NCI-H1048 (cell line): ENCODE measurements at regions not wholly inside any gene's neighbourhood (a gene's known extent, or its start where the extent isn't known, plus 50 kb on each side); places are given as distances from the start of the nearest gene placed in this dataset.
"Not testable (repeated sequence)": the region's sequence is repeated elsewhere in the genome, so short reads cannot be mapped to it uniquely, and the experiment has no call there.

ENCODE experiments used
- DNase-seq: peaks from one replicate; lab custom pipeline; 2025; lab: John Stamatoyannopoulos, UW

DNA sequence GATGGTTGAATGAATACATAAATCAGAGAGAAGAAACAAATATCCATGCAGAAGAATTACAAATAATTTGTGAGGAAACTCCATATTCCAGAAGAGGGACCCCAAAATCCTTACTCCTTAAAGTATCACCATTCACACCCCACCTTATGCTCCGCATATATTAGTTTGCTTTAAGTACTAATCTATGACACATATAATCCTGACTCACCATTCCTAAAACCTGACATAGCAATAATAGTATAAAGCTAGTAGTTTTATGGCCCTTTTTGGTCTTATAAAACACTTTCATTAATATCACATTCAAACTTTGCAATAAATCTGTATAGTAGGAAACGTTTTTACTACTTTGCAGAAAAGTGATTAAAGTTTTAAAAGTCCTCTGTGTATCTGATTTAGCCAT lies 719.0 kb upstream of the SLC39A10 start:
- no peak for DNase-seq

DNA sequence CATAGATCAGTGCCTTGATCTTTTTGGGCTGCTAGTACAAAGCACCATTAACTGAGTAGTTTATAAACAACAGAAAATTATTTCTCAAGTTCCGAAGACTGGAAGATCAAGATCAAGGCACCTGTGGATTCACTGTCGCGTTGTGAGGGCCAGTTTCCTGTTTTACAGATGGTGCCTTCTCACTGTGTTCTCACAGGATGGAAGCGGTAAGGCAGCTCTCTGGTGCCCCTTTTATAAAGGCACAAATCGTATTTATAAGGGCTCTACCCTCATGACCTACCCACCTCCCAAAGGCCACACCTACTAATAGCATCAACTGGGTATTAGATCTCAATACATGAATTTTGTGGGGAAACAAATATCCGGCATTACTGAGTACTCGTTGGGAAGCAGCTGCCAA lies 729.5 kb upstream of the SLC39A10 start:
- DNase-seq: no peak

DNA sequence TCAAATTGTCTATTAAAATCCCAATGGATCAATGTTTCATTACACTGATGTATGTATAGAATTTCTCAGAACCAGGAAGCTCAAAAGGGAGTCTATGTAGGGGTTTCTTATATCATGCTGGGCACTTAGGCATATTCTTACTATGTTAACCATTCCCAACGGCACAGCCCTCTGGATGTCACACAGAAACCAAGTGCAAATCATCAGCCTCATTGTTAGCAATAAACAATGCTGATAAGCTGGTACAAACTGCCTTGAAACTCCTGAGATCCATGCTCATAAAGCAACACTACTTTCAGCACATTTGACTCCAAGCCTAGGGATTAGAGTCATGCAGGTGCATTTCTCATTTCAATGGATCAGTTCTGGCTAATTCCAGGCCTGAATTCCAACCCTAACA lies 730.2 kb upstream of the SLC39A10 start:
- no peak for DNase-seq

DNA sequence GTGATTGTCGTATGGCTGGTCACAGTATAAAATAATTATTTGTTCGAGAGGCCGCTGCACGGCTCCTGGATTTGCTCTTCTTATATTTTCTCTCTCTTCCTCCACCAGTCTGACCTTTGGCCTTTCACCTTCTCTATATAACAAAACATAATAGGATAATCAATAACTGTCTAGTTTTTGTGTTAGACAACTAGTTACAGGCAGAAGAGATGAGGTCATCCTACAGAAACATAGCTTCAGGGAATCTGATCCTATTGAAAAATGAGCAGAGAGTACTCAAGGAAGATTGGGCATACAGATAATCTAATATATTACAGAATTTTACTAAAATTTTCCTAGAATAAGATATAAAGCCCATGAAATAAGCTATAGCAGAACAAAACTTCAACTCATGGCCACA lies 731.3 kb upstream of the SLC39A10 start:
- no peak for DNase-seq

DNA sequence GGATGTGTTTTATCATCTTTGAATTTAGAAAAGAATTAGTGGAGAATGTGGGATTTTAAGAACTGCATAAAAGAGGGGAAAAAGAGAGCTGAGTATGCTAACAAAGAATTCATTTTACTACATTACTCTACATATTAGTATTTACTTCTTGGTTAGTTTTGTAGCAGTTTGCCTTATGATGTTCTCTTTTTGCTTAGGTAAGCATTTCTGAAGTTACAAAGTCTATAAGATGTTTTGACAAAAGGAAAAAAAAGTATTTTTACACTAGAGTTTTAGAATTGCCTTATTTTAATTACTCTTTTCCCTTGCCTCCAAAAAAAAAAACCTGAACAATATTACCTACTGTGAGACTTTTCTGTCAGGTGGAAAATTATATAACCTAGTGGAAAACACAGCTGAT lies 739.5 kb upstream of the SLC39A10 start:
- no peak for DNase-seq

DNA sequence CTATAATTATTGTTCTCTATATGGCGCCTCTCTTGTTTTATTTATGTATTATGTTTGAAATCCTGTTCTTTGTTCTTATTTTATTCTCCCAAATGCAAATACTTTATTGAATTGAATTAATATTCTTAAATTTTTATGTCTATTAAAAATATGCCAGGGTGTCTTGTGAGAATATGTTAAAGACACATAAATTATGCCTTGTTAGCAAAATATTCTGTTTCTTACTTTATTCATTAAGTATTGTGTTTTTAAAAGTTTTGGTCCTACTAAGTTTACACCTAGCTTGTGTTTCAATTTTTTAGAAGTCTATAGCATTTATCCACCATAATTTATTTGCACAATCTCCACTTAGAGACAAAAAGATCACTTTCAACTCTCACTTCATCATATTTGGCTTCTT lies 741.5 kb upstream of the SLC39A10 start:
- no peak for DNase-seq

DNA sequence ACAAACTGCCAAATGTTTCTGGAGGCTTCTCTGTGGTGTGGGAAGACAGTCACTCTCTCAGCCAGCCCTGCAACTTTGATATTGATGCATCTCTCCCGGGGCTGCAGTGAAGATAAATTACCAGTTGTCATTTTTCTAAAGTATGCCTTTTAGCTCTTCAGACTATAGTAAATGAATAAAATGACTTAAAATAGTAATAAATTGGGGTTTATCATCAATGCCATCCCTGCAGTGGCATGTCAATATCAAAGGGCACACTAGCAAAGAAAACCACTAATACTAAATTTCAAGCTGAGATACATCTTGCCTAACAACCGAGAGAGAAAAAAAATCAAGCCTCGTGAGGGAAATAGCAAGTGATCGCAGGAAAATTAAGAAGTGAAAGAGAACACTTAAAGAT lies 749.5 kb upstream of the SLC39A10 start:
- no peak for DNase-seq

DNA sequence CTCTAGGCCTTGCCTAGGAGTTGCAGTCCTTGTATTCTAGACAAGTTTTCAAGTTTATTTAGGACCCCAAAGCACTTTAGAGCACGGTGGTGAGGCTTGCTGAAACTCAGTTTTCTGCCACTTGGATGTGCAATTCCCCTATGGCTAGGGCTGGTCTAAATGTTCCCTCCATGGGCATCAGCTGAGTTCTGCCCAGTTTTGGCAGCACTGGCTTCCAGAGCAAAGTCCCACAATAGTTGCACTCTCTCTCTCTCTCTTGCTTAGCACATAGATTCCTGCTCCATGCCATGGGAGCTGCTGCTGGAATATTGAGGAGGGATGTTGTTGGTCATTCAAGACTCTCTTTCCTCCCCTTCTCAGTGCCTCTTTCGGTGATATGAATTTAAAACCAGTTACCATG lies 760.2 kb upstream of the SLC39A10 start:
- DNase-seq: no peak

DNA sequence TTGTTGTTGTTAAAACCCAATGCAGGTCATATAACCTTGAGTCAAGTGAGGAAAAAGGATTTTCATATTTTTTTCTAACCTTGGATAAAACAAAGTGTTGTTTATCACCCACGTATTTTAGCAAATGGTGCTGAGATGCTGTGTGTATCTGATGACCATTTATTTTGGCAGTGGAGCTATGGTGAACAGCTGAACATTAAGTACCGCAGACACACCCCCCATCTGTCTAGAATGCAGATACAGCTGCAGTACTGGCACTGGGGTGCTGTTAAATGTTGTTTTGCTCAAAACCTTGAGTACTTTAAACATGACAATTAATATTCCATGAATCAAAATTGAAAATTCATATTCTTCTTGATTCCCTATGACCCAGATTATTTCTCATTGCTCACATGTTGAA lies 773.3 kb upstream of the SLC39A10 start:
- DNase-seq: no peak

DNA sequence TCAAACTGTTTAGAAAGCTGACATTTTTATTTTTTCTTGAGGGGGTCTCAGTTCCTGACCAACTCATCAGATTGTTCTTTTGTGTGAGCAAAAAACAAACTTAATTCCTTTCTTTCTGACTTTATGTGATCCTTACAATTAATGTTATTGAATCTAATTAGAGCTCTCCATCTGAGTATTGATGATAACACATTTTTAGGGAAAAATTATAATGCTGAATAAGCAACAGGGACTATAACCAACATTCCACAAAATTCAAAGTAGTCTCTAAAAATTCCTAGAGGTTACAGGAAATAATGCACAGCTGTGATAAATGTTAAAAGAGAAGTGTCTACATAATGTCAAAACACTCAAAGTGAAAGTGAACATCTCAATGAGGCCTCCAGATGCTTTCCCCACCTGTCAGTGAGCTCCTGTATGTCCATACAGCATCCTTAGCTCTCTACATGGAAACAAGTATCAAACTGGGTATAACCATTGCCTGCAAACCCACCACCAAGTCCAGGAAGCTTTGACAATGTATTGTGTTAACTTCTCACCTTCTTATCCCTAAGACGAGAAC lies 786.0 kb upstream of the SLC39A10 start:
- no peak for DNase-seq

DNA sequence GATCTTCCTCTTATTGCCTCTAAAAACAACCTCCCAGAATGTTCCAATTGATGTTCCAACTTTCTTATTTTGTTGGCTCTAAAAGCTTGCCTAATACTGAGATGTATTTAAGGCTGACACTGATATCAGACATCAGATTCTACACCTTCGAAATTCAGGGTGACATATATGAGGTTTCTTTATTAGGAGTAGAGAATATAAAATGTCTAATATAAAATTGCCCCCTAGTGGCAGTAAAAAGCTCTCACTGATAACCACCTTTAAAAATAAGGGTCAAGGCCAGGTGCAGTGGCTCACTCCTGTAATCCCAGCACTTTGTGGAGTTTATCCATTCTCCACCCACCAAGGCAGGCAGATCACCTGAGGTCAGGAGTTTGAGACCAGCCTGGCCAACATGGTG lies 789.7 kb upstream of the SLC39A10 start:
- DNase-seq: no peak

DNA sequence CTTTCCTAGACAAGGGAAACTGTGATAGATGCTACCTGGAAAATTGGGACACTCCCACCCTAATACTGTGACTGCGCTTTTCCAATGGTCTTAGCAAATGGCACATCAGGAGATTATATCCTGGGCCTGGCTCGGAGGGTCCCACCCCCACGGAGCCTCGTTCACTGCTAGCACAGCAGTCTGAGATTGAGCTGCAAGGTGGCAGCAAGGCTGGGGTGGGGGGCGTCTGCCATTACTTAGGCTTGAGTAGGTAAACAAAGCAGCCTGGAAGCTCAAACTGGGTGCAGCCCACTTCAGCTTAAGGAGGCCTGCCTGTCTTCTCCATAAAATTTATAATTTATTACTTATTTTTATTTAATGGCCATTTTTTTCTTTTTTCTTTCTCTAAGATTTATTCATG lies 802.1 kb upstream of the SLC39A10 start:
- DNase-seq: no peak

DNA sequence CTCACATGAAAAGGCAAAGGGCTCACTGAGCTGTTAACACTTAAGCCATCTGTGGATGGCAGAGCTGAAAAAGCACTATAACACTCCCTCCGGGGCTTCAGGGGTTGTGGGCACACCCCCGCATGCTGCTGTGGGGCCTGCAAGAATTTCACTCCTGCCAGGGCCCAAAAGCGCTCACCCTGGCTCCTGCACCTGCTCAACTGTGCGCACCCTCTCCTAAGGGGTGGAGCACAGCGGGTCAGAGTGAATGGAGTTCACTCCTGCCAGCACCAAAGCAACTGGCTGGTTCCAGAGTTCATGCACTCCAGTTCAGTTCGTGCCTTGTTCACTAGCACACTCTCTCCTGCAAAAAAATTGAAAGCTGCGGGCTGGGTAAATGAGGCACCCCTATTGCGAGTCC lies 814.2 kb upstream of the SLC39A10 start:
- no peak for DNase-seq

DNA sequence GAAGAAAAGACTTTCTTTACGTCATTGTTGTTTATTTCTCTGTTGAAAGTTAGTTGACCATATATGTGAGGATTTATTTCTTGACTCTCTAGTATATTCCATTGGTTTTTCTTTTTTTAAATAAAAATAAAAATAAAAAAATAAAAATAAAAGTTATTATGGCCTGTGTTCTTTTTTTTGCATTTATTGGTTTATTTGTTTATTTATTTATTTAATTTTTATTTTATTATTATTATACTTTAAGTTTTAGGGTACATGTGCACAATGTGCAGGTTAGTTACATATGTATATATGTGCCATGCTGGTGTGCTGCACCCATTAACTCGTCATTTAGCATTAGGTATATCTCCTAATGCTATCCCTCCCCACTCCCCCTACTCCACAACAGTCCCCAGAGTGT lies 822.7 kb upstream of the SLC39A10 start:
- not testable (repeated sequence) for DNase-seq

DNA sequence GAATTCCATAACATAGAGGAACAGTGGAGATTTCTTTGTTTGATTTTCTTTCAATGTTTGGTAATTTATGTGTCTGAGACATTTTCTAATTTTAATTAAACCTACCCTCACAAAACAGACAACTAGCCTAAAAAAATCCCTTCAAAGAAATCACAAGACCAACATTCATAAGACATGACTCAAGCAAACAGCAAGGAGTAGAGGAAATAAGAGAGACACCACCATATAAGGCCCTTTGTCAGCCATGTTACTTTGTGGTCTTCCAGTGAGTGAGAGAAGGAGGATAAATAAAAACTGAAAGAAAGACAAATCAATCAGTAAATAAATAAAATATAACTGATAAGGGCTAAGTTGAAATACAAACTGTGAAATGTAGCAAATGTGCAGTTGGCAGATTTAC lies 830.8 kb upstream of the SLC39A10 start:
- no peak for DNase-seq

DNA sequence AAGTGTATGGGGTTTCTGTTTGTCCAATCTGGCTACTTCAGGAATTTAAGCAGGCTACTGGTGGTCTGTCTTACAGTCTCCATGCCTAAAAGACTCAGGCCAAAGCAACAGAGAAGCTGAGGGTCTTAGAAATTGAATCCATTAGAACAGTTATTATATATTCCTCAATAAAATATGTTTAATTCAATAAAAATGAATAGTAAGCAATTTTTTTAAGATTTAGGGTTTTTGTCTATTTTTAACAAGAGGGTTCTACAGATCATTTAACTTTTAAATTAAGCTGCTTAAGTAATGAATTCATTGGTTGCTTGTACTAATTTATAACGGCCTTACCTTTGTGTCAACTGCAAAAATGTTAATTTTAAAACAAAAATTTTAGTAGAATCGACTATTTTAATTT lies 832.6 kb upstream of the SLC39A10 start:
- DNase-seq: no peak

DNA sequence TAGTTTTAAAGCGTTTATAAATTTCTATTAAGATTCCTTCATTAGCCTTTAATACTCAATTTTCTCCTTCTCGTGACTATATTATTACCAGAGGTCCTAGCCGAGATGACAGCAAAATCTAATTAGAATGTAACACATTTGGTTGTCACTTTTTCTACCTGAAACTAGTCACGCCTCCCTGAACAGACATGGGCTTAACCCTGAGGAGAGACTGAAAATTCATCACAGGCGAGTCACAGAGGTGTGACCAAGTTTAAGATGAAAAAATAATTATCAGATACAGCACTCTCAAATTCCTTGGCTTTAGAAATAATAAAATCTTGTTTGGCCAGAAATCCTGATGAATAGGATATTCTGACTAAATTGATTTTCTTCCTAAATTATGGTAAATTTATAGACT lies 834.4 kb upstream of the SLC39A10 start:
- no peak for DNase-seq

DNA sequence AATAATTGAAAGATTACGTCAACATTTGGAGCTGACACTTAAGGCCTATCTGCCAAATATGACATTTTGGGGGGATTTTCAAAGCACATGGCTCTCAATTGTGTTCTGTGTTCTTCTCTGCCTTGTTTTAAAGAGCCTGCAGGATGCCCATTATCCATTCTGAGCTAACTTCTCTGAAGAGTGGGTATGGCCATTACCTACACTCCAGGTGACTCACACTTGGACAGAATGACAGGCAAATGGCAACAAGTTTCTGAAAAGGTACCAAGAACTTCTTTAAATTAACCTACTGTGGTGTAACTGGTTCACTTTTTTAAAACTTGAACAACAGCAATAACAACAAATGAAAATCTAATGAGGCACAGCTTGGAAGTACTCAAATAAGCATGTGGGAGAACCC lies 834.9 kb upstream of the SLC39A10 start:
- DNase-seq: no peak

DNA sequence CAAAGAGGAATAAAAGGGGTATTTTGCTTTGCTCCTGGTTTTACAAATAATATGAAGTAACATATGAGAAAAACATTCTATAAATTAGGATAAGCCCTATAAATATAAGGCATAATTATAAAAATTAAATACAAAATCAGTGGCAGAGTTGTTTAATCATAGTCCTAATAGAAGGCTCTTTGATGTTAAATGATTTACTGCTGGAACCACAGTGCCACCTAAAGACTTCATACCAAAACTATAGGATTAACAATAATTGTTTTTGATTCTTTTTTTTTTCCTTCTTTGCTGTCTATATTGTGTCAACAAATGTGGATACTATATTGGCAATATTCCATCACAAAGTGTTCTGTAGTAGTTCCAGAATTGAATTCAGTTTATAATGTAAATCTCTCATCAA lies 837.7 kb upstream of the SLC39A10 start:
- no peak for DNase-seq

DNA sequence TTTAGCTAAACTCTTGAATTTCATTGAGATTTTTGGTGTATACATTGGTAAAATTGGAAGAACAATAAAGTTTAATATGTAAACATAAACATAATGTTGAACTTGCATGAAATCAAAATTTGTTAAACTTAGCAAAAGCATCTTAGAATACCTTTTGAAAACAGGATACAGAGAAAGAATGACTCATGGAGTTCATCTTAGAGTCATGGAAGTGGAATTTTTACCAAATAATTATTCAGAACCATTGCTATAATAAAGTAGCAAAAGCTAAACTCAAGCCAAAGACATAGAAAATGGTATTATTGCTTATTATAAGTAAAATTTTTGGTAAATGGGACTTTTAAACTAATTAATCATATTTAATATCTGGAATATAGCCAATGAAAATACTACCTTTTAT lies 841.6 kb upstream of the SLC39A10 start:
- no peak for DNase-seq

DNA sequence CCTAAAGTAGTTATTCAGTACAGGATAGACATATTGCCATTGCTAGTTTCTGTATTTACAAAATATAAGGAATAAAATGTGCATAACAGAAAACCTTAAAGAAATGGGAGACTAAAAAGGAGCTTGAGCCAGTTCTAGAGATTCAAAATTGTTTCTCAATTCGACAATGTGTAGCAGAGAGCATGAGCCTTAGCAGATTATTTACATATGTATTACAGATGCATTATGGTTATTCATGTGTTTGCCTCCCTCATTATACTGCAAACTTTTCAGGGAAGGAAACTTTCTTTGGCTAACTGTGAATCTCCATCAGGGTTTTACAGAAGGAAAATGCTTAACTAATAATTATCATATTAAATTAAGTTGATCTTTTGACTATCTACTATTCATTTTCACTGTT lies 854.4 kb upstream of the SLC39A10 start:
- DNase-seq: no peak

DNA sequence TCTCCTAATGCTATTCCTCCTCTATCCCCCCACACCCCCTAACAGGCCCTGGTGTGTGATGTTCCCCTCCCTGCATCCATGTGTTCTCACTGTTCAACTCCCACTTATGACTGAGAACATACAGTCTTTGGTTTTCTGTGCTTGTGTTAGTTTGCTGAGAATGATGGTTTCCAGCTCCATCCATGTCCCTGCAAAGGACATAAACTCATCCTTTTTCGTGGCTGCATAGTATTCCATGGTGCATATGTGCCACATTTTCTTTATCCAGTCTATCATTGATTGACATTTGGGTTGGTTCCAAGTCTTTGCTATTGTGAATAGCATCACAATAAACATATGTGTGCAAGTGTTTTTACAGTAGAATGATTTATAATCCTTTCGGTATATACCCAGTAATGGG lies 870.0 kb upstream of the SLC39A10 start:
- DNase-seq: not testable (repeated sequence)

DNA sequence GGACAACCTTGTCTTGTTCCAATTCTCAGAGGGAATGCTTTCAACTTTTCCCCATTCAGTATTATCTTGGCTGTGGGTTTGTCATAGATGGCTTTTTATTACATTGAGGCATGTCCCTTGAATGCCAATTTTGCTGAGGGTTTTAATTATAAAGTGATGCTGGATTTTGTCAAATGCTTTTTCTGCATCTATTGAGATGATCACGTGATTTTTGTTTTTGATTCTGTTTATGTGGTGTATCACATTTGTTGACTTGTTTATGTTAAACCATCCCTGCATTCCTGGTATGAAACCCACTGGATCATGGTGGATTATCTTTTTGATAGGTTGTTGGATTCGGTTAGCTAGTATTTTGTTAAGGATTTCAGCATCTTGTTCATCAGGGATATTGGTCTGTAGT lies 885.6 kb upstream of the SLC39A10 start:
- not testable (repeated sequence) for DNase-seq

DNA sequence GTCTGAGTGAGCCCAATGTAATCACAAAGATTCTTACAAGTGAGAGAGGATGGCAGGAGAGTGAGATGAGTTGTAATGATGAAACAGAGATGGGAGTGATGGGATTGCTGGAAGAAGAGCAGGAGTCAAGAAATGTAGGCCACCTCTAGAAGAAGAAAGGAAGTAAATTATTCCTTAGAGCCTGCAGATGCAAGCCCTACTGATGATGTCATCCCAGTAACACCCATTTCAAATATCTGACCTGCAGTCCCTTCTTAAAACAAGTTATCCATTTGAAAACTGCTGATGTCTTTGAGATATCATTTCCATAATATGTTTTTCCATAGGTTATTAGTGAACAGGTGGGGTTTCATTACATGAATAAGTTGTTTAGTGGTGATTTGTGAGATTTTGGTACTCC lies 888.0 kb upstream of the SLC39A10 start:
- no peak for DNase-seq

DNA sequence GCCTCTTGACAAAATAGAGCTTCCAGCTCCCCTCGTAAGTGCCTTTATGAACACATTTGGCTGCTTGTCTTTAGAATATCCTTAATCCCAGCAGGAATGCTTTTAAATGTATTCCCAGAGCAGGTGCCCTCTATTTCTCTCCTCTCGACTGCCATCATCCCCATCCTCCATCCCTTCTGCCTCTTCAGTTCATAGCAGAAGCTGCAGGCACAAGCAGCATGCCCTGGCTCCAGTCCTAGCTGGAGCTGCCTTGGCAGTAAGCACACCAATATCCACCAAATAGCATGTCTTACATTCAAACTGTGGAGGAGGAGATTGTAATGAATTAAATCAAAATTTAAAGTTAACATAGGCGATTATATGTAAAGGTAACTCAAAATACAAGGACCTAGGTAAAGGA lies 891.3 kb upstream of the SLC39A10 start:
- DNase-seq: no peak
